LoVo (cell line): ENCODE measurements at regions not wholly inside any gene's neighbourhood (a gene's known extent, or its start where the extent isn't known, plus 50 kb on each side); places are given as distances from the start of the nearest gene placed in this dataset.

Source experiments
- DNase-seq: peaks from one replicate; pipeline ENCODE4 v3.0.0-alpha.2; 2016; ENCODE audit warnings: low spot score

GRCh38 chr5:158297002-158297527, 438.1 kb upstream of the CLINT1 start:
- no peak for DNase-seq

GRCh38 chr5:158294701-158295100, 435.8 kb upstream of the CLINT1 start:
- no peak for DNase-seq

GRCh38 chr5:158292981-158293380, 434.0 kb upstream of the CLINT1 start:
- DNase-seq, result no peak

- no peak for DNase-seq
These were observed 431.0 kb upstream of the CLINT1 start for GRCh38 chr5:158289967-158290366.

DNA sequence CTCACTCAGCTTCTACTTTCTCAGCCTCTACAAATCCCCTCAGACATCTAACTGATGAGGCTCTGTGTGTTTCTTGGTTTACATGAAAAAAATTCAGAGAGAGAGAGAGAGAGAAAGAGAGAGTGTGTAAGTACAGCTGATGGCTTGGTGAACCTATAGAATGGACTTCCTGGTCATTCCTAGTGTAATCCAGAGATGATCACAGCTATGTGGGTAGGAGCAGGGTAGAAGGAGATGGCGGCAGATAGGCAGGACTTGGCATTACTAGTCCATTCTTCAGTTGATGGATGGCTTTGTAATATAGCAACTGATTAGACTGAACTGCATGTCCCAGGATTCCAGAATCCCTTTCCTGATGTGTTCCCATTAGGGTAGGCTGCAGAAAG, 429.3 kb upstream of the CLINT1 start:
- DNase-seq, result no peak

DNA sequence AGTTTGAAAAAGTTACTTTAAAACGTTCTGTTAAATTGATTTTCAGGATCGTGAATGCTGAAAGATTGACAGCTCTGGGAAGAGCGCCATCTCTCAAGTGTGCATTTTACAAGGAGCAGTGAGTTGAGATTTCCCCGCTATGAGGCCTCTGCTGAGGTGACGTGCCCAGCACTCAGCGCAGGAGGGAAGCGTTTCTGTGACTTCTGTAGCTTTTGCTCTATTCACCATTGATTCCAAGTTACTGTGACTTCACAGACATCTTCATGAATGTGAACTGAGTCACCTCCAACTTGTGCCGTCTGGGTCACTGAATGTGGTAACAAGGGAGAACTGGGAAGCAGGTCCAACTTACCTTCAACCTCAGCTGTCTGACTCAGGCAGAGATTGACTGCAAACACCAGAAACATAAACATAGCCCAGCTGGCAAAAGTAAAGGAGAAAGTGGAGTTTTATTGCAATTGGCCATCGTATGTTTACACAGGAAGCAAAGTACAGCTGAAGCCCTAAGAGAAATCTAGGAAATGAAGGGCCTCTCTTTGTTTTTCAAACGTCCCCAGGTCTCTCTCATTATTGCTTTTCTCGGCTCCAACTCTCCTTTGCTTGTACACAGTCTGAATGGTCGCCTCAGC, 428.8 kb upstream of the CLINT1 start:
- no peak for DNase-seq

GRCh38 chr5:158286827-158287226, 427.9 kb upstream of the CLINT1 start:
- DNase-seq, result no peak

- DNase-seq, result no peak
These were observed 426.8 kb upstream of the CLINT1 start for GRCh38 chr5:158285698-158286097.

DNA sequence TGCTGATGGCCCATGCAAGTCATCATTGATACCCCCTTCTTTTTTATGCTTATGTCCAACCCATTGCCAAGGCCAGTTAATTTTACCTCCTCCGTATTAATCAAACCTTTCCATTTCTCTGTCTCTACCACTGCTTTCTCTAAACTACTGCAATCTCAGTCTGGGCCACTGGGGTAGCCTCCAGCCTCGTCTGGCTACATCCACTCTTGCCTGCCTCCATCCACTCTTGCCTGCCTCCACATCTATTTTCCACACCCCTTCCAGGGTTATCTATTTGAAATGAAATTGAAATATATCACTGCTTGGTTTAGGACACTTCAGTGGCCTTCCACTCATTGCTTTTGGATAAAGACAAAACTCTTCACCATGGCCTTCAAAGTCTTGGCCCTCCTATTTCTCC, 425.3 kb upstream of the CLINT1 start:
- DNase-seq, result no peak

GRCh38 chr5:158283397-158283796, 424.5 kb upstream of the CLINT1 start:
- no peak for DNase-seq

GRCh38 chr5:158278216-158278925, 419.4 kb upstream of the CLINT1 start:
- DNase-seq, result no peak

- DNase-seq, result no peak
These were observed 418.3 kb upstream of the CLINT1 start for GRCh38 chr5:158277276-158277675.

GRCh38 chr5:158276692-158277091, 417.7 kb upstream of the CLINT1 start:
- DNase-seq, result no peak

GRCh38 chr5:158275511-158275910, 416.6 kb upstream of the CLINT1 start:
- no peak for DNase-seq

GRCh38 chr5:158273035-158273434, 414.1 kb upstream of the CLINT1 start:
- no peak for DNase-seq

DNA sequence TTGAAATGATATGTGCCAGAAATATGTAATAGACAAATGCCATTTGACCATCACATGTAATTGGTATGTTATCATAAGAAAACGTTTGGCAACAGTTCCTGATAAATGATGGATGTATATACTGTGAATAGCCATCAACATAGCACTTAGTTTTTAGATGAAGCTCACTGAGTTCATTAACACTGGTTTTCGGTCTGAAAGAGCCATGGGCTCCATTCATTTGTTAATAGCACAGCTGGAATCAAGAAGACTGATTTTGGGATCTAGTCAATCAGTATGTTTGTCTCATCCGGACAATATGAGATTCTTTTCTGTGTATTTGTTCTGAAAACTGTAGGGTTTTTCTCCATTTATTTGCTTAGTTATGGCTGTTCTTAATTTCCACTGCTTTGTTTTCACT, 413.5 kb upstream of the CLINT1 start:
- no peak for DNase-seq

DNA sequence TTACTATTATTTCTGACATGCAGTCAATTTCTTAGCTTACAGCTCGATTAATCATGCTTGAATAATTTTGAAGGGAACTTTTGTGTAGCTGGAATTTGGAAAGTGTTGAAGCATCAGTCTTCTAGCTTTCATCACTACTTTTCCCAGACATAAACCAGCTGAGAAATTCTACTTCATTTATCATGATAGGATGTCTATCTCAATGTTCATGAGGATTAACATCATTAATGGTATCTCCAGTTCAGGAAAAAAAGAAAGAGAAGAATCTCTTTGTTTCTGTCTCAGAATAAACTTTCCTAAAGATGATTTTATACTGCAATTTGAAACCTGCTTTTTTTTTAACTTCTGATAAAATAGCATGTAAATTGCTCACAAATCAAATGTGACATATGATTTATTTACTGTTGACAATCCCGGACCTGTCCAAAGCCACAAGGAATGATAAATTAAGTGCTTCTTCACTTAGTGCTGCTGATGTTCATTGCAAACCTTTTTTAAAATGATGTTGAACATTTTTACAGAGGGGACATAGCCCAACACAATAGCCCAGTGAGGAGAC, 412.1 kb upstream of the CLINT1 start:
- no peak for DNase-seq

- no peak for DNase-seq
These were observed 409.3 kb upstream of the CLINT1 start for GRCh38 chr5:158268286-158268685.

DNA sequence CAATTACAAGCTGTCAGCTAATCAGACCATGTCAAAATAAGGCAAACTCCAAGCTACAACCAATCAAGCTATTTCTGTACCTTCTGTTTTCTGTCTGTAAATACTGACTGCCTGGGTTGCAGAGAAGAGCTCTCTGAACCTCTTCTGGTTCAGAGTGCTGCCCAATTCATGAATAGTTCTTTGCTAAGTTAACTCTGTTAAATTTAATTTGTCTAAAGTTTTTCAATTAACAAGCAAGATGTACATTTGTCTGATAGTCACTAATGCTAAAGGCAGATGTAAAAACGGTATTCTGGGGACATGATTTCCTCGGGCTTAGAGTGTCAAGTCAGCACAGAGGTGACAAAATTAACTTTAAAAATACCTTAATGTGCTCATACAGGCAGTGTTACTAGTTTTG, 408.3 kb upstream of the CLINT1 start:
- DNase-seq, result no peak

GRCh38 chr5:158265931-158266700, 407.2 kb upstream of the CLINT1 start:
- DNase-seq, result no peak

DNA sequence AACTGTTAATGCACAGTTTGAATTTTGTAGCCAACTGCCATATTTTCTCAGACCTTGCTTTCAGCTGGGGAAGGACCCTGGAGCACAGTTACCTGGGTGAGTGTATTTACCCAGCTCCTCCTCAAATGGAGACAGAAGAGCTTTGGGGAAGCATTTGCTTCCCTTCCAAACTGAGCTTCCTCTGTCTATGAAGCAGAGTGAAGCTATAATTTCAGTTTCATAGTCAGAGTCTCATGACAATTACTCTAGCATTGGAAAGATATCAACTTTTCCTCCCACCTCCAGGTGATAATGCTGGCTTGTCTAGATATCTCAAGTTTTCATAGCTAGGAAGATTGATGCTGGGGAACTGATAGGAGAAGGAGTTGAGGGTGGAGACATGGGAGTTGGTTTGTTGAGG, 406.4 kb upstream of the CLINT1 start:
- DNase-seq, result no peak

DNA sequence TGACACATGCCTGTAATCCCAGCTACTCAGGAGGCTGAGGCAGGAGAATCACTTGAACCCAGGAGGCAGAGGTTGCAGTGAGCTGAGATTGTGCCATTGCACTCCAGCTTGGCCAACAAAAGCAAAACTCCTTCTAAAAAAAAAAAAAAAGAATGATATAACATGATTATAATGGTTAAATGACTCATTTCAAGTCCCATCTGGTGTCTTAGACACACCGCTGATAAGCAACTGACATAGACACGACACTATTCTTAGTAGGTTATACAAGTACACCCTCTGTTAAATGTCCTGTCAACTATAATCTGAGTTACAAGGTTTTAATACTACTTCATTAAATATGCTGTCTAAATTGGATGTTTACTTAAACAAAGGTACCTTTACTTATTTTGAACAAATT, 405.3 kb upstream of the CLINT1 start:
- no peak for DNase-seq
